D721Med (cell line): ENCODE measurements at regions not wholly inside any gene's neighbourhood (a gene's known extent, or its start where the extent isn't known, plus 50 kb on each side); places are given as distances from the start of the nearest gene placed in this dataset.
"Not testable (repeated sequence)": the region's sequence is repeated elsewhere in the genome, so short reads cannot be mapped to it uniquely, and the experiment has no call there.

Source experiments
- DNase-seq: peaks from one replicate; pipeline ENCODE4 v3.0.0; 2011; ENCODE audit warnings: low spot score; ENCODE audit not compliant: insufficient read length
- FAIRE-seq: peaks from 2 replicates; lab custom pipeline; 2011; peaks lifted over from hg19 to GRCh38; lab: Jason Lieb, UNC
- CTCF ChIP-seq: IDR thresholded peaks from 2 replicates; pipeline ENCODE4 v1.5.1; 2012; ENCODE audit warnings: mild to moderate bottlenecking, control low read depth; ENCODE audit not compliant: insufficient read depth; ENCODE audit errors: missing control alignments

- no peak for TF ChIP-seq CTCF
- FAIRE-seq: no peak
- no peak for DNase-seq
Measured at GRCh38 chr17:28258347-28258887, 60.6 kb upstream of the TMEM97 start.

GRCh38 chr17:28261219-28261618 lies 57.8 kb upstream of the TMEM97 start:
- TF ChIP-seq CTCF: no peak
- no peak for DNase-seq
- FAIRE-seq: no peak

- FAIRE-seq, DNase-seq: not testable (repeated sequence)
Measured at GRCh38 chr17:28262123-28262745, 56.8 kb upstream of the TMEM97 start.

GRCh38 chr17:28264902-28265548 lies 54.0 kb upstream of the TMEM97 start:
- FAIRE-seq, DNase-seq: not testable (repeated sequence)

GRCh38 chr17:28265856-28266546 lies 53.0 kb upstream of the TMEM97 start:
- DNase-seq, FAIRE-seq: not testable (repeated sequence)

- not testable (repeated sequence) for FAIRE-seq, DNase-seq
Measured at GRCh38 chr17:28266547-28266920, 52.5 kb upstream of the TMEM97 start.

- DNase-seq: not testable (repeated sequence)
Measured at GRCh38 chr17:28266926-28267719, 51.9 kb upstream of the TMEM97 start.

GRCh38 chr17:28267720-28268609 lies 51.0 kb upstream of the TMEM97 start:
- DNase-seq: no peak
- TF ChIP-seq CTCF: no peak
- FAIRE-seq: no peak

More at GRCh38 chr17:28266926-28267719, 51.9 kb upstream of the TMEM97 start:
- FAIRE-seq: not testable (repeated sequence)

- no peak for DNase-seq
- no peak for TF ChIP-seq CTCF
- no peak for FAIRE-seq
Measured at GRCh38 chr17:28268610-28269313, 50.2 kb upstream of the TMEM97 start.
